GM23338 (cell line): ENCODE measurements at regions not wholly inside any gene's neighbourhood (a gene's known extent, or its start where the extent isn't known, plus 50 kb on each side); places are given as distances from the start of the nearest gene placed in this dataset.
A peak's percentile ranks its signal among the peaks of the same experiment; 100 is the strongest.

ENCODE experiments used
- ATAC-seq: fragments of 200-7000 bp; cut with Tn5 transposase; 3 replicates; pipeline ENCODE4 v1.9.1; 2020
- DNase-seq: peaks from one replicate; pipeline ENCODE4 v3.0.0-alpha.2; 2015; ENCODE audit warnings: low spot score
- H2AFZ ChIP-seq: fragments of 200-600 bp; sonication (generic); 2 replicates; pipeline ENCODE4 v1.8.0; 2016; ENCODE audit warnings: antibody characterized with exemption, mild to moderate bottlenecking, moderate library complexity
- H3F3A ChIP-seq: fragments of 200-600 bp; sonication (generic); replicated peaks from 2 replicates; pipeline ENCODE4 v1.8.0; 2017; ENCODE audit warnings: antibody characterized with exemption, mixed run types, low read depth
- H3K27ac ChIP-seq: fragments of 200-600 bp; sonication (generic); 2 replicates; pipeline ENCODE4 v1.6.1; 2016; ENCODE audit warnings: low read depth
- H3K27me3 ChIP-seq: fragments of 200-600 bp; sonication (generic); 2 replicates; pipeline ENCODE4 v1.8.0; 2016; ENCODE audit warnings: mild to moderate bottlenecking, mixed run types, moderate library complexity; ENCODE audit not compliant: insufficient read depth
- H3K36me3 ChIP-seq: fragments of 200-600 bp; sonication (generic); 2 replicates; pipeline ENCODE4 v1.8.0; 2016; ENCODE audit warnings: mild to moderate bottlenecking; ENCODE audit not compliant: insufficient read depth
- H3K4me1 ChIP-seq: fragments of 200-600 bp; sonication (generic); 2 replicates; pipeline ENCODE4 v1.8.0; 2016; ENCODE audit warnings: mild to moderate bottlenecking, moderate library complexity; ENCODE audit not compliant: insufficient read depth
- H3K4me2 ChIP-seq: fragments of 200-600 bp; sonication (generic); 2 replicates; pipeline ENCODE4 v1.7.1; 2017; ENCODE audit warnings: mixed run types
- H3K4me3 ChIP-seq: fragments of 200-600 bp; sonication (generic); 2 replicates; pipeline ENCODE4 v1.6.1; 2016; ENCODE audit warnings: mixed run types
- H3K79me2 ChIP-seq: fragments of 200-600 bp; sonication (generic); replicated peaks from 2 replicates; pipeline ENCODE4 v1.8.0; 2017; ENCODE audit warnings: mild to moderate bottlenecking; ENCODE audit not compliant: insufficient read depth
- H3K9me2 ChIP-seq: fragments of 200-600 bp; sonication (generic); 2 replicates; pipeline ENCODE4 v1.8.0; 2017; ENCODE audit not compliant: insufficient read depth
- H4K20me1 ChIP-seq: fragments of 200-600 bp; sonication (generic); replicated peaks from 2 replicates; pipeline ENCODE4 v1.8.0; 2017; ENCODE audit warnings: mild to moderate bottlenecking; ENCODE audit not compliant: insufficient read depth
- H3K27ac Mint-ChIP-seq: 2 replicates; pipeline ENCODE4 v1.8.0; 2020; ENCODE audit warnings: inconsistent platforms, mild to moderate bottlenecking, moderate library complexity, mixed read lengths
- H3K27me3 Mint-ChIP-seq: 3 replicates; pipeline ENCODE4 v1.8.0; 2022; ENCODE audit warnings: low read depth, mild to moderate bottlenecking, moderate library complexity, mixed read lengths, inconsistent platforms; ENCODE audit not compliant: insufficient read depth, poor library complexity
- H3K36me3 Mint-ChIP-seq: 3 replicates; pipeline ENCODE4 v1.8.0; 2021; ENCODE audit warnings: low read depth, mild to moderate bottlenecking, inconsistent platforms, moderate library complexity, mixed read lengths
- H3K4me1 Mint-ChIP-seq: 3 replicates; pipeline ENCODE4 v1.8.0; 2020; ENCODE audit warnings: mild to moderate bottlenecking, inconsistent platforms, mixed read lengths
- H3K4me3 Mint-ChIP-seq: 3 replicates; pipeline ENCODE4 v1.8.0; 2021; ENCODE audit warnings: moderate library complexity, mild to moderate bottlenecking, inconsistent platforms, mixed read lengths
- H3K9me3 Mint-ChIP-seq: 3 replicates; pipeline ENCODE4 v1.8.0; 2020; ENCODE audit warnings: moderate library complexity, mild to moderate bottlenecking, inconsistent platforms, mixed read lengths
- EZH2 ChIP-seq: fragments of 200-600 bp; sonication (generic); IDR thresholded peaks from one replicate; pipeline ENCODE4 v1.8.0; 2017; ENCODE audit warnings: antibody characterized with exemption, mild to moderate bottlenecking, low read depth; ENCODE audit not compliant: unreplicated experiment
- EZH2phosphoT487 ChIP-seq: fragments of 200-600 bp; sonication (generic); IDR thresholded peaks from one replicate; pipeline ENCODE4 v1.8.1; 2018; ENCODE audit warnings: antibody characterized with exemption; ENCODE audit not compliant: unreplicated experiment
- JUNB ChIP-seq: IDR thresholded peaks from one replicate; pipeline ENCODE4 v1.6.1; 2016; ENCODE audit warnings: antibody characterized with exemption; ENCODE audit not compliant: unreplicated experiment
- NANOG ChIP-seq: IDR thresholded peaks from 2 replicates; pipeline ENCODE4 v1.6.1; 2016; ENCODE audit warnings: antibody characterized with exemption, borderline replicate concordance
- STAT1 ChIP-seq: IDR thresholded peaks from one replicate; pipeline ENCODE4 v1.6.1; 2016; ENCODE audit warnings: antibody characterized with exemption; ENCODE audit not compliant: unreplicated experiment
- ZNF114 ChIP-seq: fragments of 250-450 bp; sonication (Bioruptor Pico); IDR thresholded peaks from 2 replicates; pipeline ENCODE4 v1.5.0; 2020; ENCODE audit warnings: mild to moderate bottlenecking, moderate library complexity
- ZNF331 ChIP-seq: fragments of 250-450 bp; sonication (Bioruptor Pico); IDR thresholded peaks from 2 replicates; pipeline ENCODE4 v1.5.0; 2020; ENCODE audit warnings: low read depth, mild to moderate bottlenecking, moderate library complexity
- TF ChIP-seq, protein P1 (sequence below): fragments of 250-450 bp; sonication (Bioruptor Pico); IDR thresholded peaks from 2 replicates; pipeline ENCODE4 v1.5.0; 2020; ENCODE audit warnings: mild to moderate bottlenecking, moderate library complexity
- TF ChIP-seq, protein P2 (sequence below): IDR thresholded peaks from 2 replicates; pipeline ENCODE4 v1.6.1; 2016; ENCODE audit warnings: antibody characterized with exemption

DNA sequence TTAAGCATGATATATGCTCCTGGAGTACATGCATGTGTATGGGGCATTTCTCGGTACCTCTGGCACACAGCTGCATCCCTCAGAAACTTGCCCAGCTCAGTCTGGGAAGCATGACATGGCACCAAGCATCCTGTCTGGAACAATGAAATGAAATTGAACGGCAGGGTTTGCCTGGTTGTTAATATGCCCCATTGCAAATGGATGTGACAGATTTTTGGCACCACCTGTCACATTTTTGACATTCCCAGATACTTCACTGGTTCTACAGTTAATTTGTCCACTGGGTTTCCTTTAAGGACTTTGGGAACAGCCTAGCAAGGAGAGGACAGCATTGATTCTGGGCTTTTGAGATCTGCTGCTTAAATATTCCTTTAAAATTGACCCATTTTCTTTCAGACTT, 305.8 kb downstream of the TSN start (continued):
- TF ChIP-seq, protein P1, sequence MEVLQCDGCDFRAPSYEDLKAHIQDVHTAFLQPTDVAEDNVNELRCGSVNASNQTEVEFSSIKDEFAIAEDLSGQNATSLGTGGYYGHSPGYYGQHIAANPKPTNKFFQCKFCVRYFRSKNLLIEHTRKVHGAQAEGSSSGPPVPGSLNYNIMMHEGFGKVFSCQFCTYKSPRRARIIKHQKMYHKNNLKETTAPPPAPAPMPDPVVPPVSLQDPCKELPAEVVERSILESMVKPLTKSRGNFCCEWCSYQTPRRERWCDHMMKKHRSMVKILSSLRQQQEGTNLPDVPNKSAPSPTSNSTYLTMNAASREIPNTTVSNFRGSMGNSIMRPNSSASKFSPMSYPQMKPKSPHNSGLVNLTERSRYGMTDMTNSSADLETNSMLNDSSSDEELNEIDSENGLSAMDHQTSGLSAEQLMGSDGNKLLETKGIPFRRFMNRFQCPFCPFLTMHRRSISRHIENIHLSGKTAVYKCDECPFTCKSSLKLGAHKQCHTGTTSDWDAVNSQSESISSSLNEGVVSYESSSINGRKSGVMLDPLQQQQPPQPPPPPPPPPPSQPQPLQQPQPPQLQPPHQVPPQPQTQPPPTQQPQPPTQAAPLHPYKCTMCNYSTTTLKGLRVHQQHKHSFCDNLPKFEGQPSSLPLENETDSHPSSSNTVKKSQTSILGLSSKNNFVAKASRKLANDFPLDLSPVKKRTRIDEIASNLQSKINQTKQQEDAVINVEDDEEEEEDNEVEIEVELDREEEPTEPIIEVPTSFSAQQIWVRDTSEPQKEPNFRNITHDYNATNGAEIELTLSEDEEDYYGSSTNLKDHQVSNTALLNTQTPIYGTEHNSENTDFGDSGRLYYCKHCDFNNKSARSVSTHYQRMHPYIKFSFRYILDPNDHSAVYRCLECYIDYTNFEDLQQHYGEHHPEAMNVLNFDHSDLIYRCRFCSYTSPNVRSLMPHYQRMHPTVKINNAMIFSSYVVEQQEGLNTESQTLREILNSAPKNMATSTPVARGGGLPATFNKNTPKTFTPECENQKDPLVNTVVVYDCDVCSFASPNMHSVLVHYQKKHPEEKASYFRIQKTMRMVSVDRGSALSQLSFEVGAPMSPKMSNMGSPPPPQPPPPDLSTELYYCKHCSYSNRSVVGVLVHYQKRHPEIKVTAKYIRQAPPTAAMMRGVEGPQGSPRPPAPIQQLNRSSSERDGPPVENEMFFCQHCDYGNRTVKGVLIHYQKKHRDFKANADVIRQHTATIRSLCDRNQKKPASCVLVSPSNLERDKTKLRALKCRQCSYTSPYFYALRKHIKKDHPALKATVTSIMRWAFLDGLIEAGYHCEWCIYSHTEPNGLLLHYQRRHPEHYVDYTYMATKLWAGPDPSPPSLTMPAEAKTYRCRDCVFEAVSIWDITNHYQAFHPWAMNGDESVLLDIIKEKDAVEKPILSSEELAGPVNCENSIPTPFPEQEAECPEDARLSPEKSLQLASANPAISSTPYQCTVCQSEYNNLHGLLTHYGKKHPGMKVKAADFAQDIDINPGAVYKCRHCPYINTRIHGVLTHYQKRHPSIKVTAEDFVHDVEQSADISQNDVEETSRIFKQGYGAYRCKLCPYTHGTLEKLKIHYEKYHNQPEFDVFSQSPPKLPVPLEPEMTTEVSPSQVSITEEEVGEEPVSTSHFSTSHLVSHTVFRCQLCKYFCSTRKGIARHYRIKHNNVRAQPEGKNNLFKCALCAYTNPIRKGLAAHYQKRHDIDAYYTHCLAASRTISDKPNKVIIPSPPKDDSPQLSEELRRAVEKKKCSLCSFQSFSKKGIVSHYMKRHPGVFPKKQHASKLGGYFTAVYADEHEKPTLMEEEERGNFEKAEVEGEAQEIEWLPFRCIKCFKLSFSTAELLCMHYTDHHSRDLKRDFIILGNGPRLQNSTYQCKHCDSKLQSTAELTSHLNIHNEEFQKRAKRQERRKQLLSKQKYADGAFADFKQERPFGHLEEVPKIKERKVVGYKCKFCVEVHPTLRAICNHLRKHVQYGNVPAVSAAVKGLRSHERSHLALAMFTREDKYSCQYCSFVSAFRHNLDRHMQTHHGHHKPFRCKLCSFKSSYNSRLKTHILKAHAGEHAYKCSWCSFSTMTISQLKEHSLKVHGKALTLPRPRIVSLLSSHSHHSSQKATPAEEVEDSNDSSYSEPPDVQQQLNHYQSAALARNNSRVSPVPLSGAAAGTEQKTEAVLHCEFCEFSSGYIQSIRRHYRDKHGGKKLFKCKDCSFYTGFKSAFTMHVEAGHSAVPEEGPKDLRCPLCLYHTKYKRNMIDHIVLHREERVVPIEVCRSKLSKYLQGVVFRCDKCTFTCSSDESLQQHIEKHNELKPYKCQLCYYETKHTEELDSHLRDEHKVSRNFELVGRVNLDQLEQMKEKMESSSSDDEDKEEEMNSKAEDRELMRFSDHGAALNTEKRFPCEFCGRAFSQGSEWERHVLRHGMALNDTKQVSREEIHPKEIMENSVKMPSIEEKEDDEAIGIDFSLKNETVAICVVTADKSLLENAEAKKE (CRISPR knock-in tag), result no peak
- no peak for TF ChIP-seq NANOG
- TF ChIP-seq ZNF331 (CRISPR knock-in tag), result no peak
- TF ChIP-seq EZH2phosphoT487, result no peak
- no peak for TF ChIP-seq EZH2
- TF ChIP-seq STAT1, result no peak
- TF ChIP-seq JUNB, result no peak
- no peak for TF ChIP-seq ZNF114 (CRISPR knock-in tag)

DNA sequence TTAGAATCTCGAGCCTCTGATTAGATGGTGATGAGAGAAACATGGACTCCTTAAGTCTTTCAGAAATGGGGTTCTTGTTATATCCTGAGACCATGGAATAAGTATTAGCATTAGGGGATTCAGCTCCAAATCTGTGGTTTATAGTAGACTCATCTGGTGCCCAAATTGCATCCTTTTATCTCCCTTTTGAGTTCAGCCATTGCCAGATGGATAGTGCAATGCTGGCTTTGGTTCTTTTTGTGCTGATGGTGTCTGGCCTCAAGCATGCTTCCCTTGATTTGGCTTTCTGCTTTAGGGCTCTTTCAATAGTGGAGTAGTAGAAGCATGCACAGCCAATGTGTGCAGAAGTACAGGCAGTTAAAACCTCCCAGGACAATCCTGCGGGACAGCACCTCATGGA, 306.4 kb downstream of the TSN start:
- no peak for ATAC-seq
- no peak overlapping the region for H3K4me2 ChIP-seq

More for the DNA sequence above, 306.4 kb downstream of the TSN start:
- no peaks in the 10 kb centered on the region for H4K20me1 ChIP-seq
- no peak overlapping the region for H3K27ac ChIP-seq
- H3K36me3 ChIP-seq, result no peaks in the 10 kb centered on the region
- H3K4me3 ChIP-seq, result no peak overlapping the region
- Mint-ChIP-seq H3K9me3 (no peaks in the 10 kb centered on the region), H3K27ac (no peak overlapping the region), H3K27me3 (no peaks in the 10 kb centered on the region), H3K36me3 (no peaks in the 10 kb centered on the region), H3K4me1 (peaks cover 7% of the 10 kb centered on the region; the same call in 2 of the 3 replicates), H3K4me3 (no peak overlapping the region)
- 0 out of 2 replicates have a peak, but pooled peaks cover 5% of the 10 kb centered on the region for H3K9me2 ChIP-seq
- H2AFZ ChIP-seq, result peak overlapping the region; percentile 59
- no peaks in the 10 kb centered on the region for H3F3A ChIP-seq
- H3K4me1 ChIP-seq, result no peaks in the 10 kb centered on the region
- no peaks in the 10 kb centered on the region for H3K27me3 ChIP-seq
- H3K79me2 ChIP-seq, result no peaks in the 10 kb centered on the region
- TF ChIP-seq STAT1 (no peak), NANOG (no peak), JUNB (no peak), EZH2phosphoT487 (no peak), EZH2 (no peak), ZNF114 (CRISPR knock-in tag) (no peak)
- TF ChIP-seq, protein P2, sequence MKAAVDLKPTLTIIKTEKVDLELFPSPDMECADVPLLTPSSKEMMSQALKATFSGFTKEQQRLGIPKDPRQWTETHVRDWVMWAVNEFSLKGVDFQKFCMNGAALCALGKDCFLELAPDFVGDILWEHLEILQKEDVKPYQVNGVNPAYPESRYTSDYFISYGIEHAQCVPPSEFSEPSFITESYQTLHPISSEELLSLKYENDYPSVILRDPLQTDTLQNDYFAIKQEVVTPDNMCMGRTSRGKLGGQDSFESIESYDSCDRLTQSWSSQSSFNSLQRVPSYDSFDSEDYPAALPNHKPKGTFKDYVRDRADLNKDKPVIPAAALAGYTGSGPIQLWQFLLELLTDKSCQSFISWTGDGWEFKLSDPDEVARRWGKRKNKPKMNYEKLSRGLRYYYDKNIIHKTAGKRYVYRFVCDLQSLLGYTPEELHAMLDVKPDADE, result no peak
- DNase-seq, result no peak
